Renal cortical epithelial cell (primary cell): ENCODE measurements at regions not wholly inside any gene's neighbourhood (a gene's known extent, or its start where the extent isn't known, plus 50 kb on each side); places are given as distances from the start of the nearest gene placed in this dataset.
"Not testable (repeated sequence)": the region's sequence is repeated elsewhere in the genome, so short reads cannot be mapped to it uniquely, and the experiment has no call there.

Experiments used
- DNase-seq: peaks from one replicate; pipeline ENCODE4 v3.0.0-alpha.2; 2011; ENCODE audit warnings: low read depth

DNA sequence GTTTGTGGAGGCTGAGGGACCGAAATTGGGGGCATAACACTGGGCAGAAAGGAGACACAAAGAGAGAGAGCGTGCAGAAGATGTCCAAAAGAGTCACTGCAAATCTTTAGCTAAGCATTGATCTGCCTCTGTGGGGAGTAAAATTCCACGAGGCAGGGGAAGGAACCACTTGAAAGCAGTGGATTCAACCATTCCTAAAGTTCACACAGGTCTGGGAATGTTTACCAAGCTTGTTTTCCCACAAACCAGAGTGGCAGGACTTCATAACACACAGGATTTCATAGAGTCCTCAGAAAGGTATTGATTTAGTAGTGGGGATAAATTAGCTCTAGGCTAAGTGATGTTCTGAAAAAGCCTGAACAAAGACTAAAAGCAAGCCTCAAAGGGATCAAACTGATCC lies 66.1 kb upstream of the RPL38 start:
- no peak for DNase-seq

DNA sequence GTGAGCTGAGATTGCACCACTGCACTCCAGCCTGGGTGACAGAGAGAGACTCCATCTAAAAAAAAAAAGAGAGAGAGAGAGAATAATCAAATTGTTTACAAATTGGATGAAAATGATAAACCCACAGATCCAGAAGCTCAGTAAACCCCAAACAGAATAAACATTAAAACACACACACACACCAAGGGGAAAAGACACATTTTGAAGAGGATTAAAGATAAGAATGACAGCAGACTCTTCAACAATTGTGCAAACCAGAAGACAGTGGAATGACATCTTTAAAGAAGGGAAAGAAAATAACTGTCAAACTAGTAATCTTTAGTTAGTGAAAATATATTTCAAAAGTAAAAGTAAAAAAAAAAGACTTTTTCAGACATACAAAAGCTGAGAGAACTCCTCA lies 64.4 kb upstream of the RPL38 start:
- no peak for DNase-seq

DNA sequence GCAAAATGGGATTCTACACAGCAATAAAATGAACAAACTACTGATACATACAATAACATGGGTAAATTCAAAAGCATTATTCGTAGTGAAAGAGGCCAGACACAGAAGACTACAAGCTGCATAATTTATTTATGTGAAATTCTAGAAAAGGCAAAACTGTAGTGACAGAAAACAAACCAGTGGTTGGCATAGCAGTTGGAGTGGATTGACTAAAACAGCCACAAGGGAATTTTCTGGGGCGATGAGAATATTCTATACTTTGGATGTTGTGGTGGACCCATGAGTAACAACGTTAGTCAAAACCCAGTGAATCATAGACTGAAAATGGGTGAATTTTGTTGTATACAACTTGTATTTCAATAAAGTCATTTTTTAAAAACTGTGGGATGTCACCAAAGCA lies 63.2 kb upstream of the RPL38 start:
- no peak for DNase-seq

DNA sequence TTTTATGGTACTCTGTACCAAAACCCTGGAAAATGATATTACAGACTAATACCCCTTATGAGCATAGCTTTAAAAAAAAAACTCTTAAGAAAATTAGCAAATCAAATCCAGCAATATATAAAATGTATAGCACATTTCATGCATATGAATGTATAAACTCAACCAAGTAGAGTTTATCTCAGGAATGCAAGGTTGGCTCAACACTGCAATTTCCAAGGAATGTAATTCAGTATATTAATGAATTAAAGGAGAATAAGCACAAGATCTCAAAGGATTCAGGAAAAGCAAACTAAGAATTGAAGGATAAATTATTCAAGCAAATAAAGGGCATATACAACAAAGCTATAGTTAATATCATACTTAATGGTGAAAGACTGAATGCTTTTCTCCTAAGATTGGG lies 61.9 kb upstream of the RPL38 start:
- no peak for DNase-seq

DNA sequence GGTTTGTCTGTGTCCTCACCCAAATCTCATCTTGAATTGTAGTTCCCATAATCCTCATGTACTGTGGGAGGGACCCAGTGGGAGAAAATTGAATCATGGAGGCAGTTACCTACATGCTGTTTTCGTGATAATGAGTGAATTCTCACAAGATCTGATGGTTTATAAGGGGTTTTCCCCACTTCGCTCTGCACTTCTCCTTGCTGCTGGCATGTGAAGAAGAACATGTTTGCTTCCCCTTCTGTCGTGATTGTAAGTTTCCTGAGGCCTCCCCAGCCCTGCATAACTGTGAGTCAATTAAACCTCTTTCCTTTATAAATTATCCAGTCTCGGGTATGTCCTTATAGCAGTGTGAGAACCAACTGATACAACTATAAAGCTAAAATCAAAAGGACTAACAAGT lies 60.2 kb upstream of the RPL38 start:
- DNase-seq = not testable (repeated sequence)

GRCh38 chr17:74145756-74146155 lies 57.7 kb upstream of the RPL38 start:
- no peak for DNase-seq

GRCh38 chr17:74146196-74146595 lies 57.3 kb upstream of the RPL38 start:
- DNase-seq = no peak

DNA sequence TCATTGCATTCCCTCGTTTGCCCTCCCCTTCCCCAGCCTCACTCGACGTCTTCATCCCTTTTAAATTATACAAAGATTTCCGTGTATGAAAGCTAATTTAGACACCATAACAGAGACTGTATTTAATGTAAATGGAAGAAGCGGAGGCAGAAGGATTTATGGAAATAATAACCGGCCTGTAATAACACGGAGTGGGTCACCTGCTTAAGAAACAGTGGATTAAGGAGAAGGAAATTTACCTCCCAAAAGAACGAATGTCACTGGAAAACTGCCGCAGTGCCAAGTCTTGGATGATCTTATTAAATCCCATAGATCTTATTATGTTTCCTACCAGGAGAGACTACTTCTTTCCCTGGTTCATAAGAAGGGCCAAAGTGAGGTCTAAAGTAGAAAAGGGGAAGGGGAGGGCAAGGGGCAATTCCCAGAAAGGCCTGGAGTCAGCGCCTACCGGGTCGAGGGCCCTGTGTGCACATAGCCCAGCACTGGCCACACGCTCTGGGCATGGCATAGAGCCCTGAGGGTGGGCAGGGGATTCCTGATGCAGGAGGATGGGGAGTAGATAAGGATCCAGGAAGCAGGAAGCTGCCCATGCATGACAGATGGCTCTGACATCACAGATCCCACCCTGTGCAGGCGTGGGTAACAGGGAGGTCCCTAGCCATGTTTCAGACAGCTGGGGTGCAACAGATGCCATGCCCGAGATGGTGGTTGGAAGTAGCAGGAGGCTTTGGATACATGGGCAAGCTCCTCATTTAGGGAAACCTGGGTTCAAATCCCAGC lies 56.2 kb upstream of the RPL38 start:
- DNase-seq = no peak

DNA sequence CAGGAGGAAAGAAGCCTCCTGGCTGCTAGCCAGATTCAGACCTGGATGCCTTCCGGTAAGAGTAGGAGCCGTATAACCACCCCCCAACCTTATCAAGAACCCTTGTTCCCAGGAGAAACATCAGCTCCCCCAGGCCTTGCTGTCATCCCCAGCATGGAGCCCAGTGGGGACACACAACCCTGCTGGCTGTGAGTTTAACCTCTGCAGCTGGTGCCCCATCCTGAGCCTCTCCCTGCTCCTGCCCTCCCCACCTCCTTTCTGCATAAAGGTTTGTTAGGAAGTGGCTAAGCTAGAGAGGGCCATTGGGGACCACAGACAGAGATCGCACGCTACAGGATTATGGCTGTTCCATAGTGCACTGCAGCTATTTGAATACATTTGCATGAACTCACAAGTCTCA lies 55.5 kb upstream of the RPL38 start:
- DNase-seq = no peak

GRCh38 chr17:74148446-74148845 lies 55.0 kb upstream of the RPL38 start:
- no peak for DNase-seq

- no peak for DNase-seq
These were observed 54.4 kb upstream of the RPL38 start for GRCh38 chr17:74148901-74149596.

GRCh38 chr17:74149597-74150427 lies 53.7 kb upstream of the RPL38 start:
- DNase-seq = no peak

DNA sequence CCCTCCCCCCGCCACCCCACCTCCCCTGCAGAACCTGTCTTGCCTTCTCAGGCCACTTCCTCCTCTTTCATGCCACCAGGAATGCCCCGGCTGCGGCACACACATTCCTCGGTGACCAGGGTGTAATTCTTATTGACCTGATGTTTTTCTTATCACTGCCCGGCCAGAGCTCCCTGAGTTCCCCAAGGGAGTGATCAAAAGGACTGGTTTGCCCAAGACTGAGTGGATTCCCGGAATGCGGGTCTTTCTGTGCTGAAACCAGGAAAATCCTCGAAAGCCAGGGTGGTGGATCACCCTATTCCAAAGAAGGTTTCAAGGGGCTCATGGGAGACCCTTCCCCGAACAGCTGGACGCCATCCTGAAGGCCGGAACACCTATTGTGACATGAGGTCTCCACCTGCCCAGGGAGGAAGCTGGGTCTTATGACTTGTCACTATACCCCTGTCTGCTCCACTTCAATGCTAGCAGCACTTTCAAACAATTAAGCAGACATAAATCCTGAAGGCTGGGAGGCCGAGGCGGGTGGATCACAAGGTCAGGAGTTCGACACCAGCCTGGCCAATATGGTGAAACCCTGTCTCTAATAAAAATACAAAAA lies 53.0 kb upstream of the RPL38 start:
- DNase-seq = no peak

DNA sequence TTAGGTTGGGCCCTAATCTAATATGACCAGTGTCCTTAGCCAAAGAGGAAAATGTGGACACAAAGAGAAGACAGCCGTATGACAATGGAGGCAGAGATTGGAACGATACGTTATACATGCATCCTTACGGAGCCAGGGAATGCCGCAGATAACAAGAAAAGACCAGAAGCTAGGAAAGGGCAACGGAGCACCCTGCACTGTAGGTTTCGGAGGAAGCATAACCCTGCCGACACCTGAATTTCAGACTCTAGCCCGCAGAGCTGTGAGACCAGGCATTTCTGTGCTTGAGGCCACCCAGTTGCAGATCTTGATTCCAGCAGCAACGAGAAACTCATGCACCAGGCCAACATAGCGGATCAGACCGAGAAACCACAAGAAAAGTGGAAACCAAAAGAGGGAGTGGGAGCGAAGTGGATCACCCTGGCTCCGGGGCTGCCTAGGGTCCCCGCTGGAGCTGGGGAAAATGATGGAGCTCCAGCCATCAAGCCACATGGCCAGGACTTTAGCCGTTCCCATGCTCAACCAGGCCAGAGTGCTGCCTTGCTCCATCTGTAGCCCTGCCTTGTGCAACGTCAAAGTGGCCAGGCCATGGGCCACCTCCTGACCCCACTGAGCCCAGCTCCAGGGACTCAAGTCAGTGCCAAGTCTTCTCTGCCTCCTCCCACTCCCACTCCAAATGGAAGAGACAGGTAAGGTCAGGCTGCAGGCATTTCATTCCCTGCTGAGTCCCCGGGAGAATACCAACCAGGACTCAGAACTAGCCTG lies 51.7 kb upstream of the RPL38 start:
- DNase-seq = no peak

DNA sequence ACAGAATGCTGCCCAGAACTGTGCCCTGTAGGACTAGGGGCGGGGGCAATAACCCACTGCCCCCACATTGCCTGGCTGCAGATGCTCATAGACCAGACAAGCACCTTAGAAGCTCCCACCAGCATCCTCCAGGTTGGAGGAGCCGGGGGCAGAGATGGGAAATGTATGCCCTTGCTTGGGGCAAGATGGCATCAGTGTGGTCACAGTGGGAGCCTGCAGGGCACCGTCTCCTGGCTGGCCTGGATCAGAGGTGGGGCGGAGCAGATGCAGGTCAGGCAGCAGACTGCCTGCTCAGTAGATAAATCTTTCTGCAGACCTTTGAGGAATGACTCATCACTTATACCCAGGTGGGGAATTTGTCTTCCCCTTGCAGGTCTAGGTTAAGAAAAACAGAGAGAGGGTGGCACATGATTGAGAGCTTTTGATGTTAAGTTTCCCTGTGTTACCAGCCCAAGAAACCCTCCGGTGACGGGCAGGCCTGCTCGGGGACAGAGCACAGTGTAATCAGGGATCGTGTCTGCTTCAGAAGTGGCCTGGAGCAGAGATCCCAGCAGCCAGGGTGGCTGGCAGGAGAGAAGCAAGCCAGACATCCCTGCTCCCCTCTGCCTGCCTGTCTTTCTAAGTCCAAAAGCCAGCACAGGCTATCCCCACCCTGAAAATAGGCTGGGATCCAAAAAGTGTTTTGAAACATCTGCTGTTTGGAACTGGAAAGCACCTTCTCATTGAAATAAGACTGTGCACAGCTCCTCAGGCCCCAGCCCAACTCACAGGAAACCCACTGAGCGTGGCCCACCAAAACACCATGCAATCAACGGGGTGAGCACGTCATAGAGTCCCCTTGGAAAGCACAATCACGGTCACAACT lies 50.7 kb upstream of the RPL38 start:
- DNase-seq = no peak

DNA sequence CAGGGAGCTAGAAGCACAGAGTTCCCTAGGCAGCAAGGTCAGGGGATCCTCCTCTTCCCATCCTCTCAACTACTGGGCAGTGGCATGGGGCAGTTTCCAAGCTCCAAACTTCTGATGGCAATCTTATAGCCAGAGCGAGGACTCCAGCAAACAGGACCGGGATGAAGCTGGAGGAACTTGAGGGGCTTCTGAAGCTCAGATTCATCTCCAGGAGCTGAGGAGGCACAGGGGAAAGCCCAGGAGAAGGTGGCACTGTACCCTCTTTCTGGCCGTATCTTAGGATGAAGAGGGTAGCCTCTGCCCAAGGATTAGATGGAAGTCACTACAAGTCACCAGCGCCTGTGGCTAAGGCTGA lies 50.0 kb upstream of the RPL38 start:
- DNase-seq = no peak
